Activated CD8-positive, alpha-beta T cell treated with anti-CD3 and anti-CD28 coated beads for 36 hours (primary cell): ENCODE measurements at regions not wholly inside any gene's neighbourhood (a gene's known extent, or its start where the extent isn't known, plus 50 kb on each side); places are given as distances from the start of the nearest gene placed in this dataset.

Source experiments
- ATAC-seq: fragments of 200-7000 bp; cut with Tn5 transposase; one replicate; pipeline ENCODE4 v1.10.0; 2021; ENCODE audit warnings: mild to moderate bottlenecking, moderate library complexity
- CTCF ChIA-PET: fragments of 350-600 bp; sonication (Branson Sonifier 250); formaldehyde crosslinking; loops from one replicate; lab custom pipeline; 2021; ENCODE audit warnings: antibody characterized with exemption; lab: Charles Lee
- POLR2A ChIA-PET: fragments of 350-600 bp; sonication (Branson Sonifier 250); formaldehyde crosslinking; loops from one replicate; lab custom pipeline; 2021; ENCODE audit warnings: antibody characterized with exemption; lab: Charles Lee
- DNase-seq: peaks from one replicate; pipeline ENCODE4 v3.0.0-alpha.2; 2020
- H3K27ac Mint-ChIP-seq: one replicate; pipeline ENCODE4 v1.8.0; 2021; ENCODE audit warnings: mild to moderate bottlenecking, mixed read lengths
- H3K27me3 Mint-ChIP-seq: one replicate; pipeline ENCODE4 v1.8.0; 2021; ENCODE audit warnings: mixed read lengths
- H3K36me3 Mint-ChIP-seq: one replicate; pipeline ENCODE4 v1.8.0; 2021; ENCODE audit warnings: low read depth, mixed read lengths
- H3K4me1 Mint-ChIP-seq: one replicate; pipeline ENCODE4 v1.8.0; 2021; ENCODE audit warnings: low read depth, mixed read lengths
- H3K4me3 Mint-ChIP-seq: one replicate; pipeline ENCODE4 v1.8.0; 2021; ENCODE audit warnings: mild to moderate bottlenecking, moderate library complexity, mixed read lengths
- H3K9me3 Mint-ChIP-seq: one replicate; pipeline ENCODE4 v1.8.0; 2021; ENCODE audit warnings: mixed read lengths
- CTCF ChIP-seq: fragments of 200-600 bp; IDR thresholded peaks from one replicate; pipeline ENCODE4 v1.8.0; 2022; ENCODE audit warnings: antibody characterized with exemption, mild to moderate bottlenecking
- intact Hi-C: fragments of 100-400 bp; cut with micrococcal nuclease; formaldehyde crosslinking; loops from one replicate; pipeline ENCODE4 v1.10.0; 2022

GRCh38 chr16:26348095-26348494 is 656.3 kb downstream of the HS3ST4 start:
- H3K9me3 Mint-ChIP-seq, result peaks cover 3% of the 10 kb centered on the region
- TF ChIP-seq CTCF, result no peak
- H3K27ac Mint-ChIP-seq, result no peak overlapping the region
- H3K4me3 Mint-ChIP-seq, result no peak overlapping the region
- ChIA-PET POLR2A (no interaction called here), CTCF (no interaction called here)
- ATAC-seq (no peak), DNase-seq (no peak)
- no peaks in the 10 kb centered on the region for H3K36me3 Mint-ChIP-seq
- intact Hi-C loops, result no loop called here
- no peaks in the 10 kb centered on the region for H3K4me1 Mint-ChIP-seq
- H3K27me3 Mint-ChIP-seq, result peaks cover 4% of the 10 kb centered on the region

DNA sequence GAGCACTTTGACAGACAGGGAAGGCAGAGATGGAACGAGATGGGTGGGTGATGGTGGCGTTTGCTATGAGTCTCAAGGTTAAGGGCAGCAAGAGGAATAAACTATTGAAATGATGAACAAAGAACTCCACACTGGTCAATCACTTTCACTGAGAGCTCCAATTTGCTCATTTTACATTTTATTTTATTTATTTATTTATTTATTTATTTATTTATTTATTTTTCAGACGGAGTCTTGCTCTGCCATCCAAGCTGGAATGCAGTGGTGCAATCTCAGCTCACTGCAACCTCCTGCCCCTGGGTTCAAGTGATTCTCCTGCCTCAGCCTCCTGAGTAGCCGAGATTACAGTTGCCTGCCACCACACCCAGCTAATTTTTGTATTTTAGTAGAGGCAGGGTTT is 669.1 kb downstream of the HS3ST4 start:
- Mint-ChIP-seq H3K4me3 (no peak overlapping the region), H3K27ac (no peak overlapping the region), H3K4me1 (no peaks in the 10 kb centered on the region), H3K27me3 (peaks cover 3% of the 10 kb centered on the region), H3K36me3 (no peaks in the 10 kb centered on the region), H3K9me3 (peaks cover 1% of the 10 kb centered on the region)
- ChIA-PET POLR2A (no interaction called here), CTCF (no interaction called here)
- ATAC-seq (no peak), DNase-seq (no peak)
- intact Hi-C loops, result no loop called here
- no peak for TF ChIP-seq CTCF

DNA sequence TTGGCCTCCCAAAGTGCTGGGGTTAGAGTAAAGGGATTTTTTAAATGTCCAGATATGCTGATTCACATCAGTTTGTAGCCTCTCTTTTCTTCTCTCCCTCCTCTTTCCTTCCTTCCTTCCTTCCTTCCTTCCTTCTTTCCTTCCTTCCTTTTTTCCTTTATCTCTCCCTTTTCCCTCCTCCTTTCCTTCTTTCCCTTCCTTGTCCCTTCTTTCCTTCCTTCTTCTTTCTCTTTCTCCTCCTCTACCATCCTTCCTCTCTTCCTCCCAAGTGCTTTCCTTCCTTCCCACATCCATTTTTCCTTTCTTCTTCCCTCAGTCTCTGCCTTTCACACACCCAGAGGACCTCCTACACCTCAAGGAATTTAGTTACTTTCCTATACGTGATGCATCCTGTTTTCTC is 671.8 kb downstream of the HS3ST4 start:
- DNase-seq (no peak), ATAC-seq (no peak)
- H3K9me3 Mint-ChIP-seq, result no peaks in the 10 kb centered on the region
- no peak for TF ChIP-seq CTCF
- H3K36me3 Mint-ChIP-seq, result no peaks in the 10 kb centered on the region
- POLR2A ChIA-PET, result no interaction called here
- peaks cover 6% of the 10 kb centered on the region for H3K27me3 Mint-ChIP-seq
- H3K4me1 Mint-ChIP-seq, result no peaks in the 10 kb centered on the region
- H3K27ac Mint-ChIP-seq, result no peak overlapping the region
- no peak overlapping the region for H3K4me3 Mint-ChIP-seq
- intact Hi-C loops, result no loop called here
- CTCF ChIA-PET, result no interaction called here

DNA sequence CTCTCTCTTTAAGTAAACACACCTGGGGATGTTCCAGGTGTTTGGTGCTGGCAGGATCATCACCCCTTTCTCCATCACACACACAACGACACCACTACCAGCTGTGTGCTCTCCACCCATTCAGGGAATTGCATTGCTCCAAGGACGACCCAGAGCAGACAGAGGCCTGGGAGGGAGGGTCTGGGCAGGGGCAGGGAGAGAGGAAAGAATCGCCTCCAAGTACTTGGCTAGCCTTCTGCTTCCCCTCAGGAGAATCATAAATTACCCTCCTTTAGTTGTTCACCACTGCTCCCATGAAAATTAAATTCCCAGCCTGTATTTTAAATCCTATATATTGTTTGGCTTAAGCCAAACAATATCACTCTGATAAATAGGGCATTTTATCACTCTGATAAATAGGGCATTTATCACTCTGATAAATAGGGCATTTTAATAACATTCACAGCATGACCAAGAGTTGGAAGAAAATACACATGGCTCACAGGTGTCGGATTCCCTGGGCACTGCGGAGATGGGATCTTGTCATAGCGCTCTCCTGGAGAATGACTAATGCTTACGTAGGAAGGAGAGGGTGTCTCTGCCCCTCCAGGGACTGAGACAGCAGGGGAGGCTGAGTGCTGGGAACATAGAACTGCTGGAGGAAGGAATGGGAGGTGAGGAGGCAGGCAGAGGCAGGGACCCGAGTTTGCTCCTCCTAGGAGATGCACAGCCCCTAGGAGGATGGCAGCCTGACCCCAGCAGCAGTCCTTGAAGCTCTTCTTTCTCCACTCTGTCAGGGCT is 673.6 kb downstream of the HS3ST4 start:
- H3K9me3 Mint-ChIP-seq, result no peaks in the 10 kb centered on the region
- ATAC-seq (no peak), DNase-seq (no peak)
- intact Hi-C loops, result no loop called here
- POLR2A ChIA-PET, result no interaction called here
- H3K27ac Mint-ChIP-seq, result no peak overlapping the region
- peaks cover 6% of the 10 kb centered on the region for H3K27me3 Mint-ChIP-seq
- no peak for TF ChIP-seq CTCF
- H3K36me3 Mint-ChIP-seq, result no peaks in the 10 kb centered on the region
- H3K4me1 Mint-ChIP-seq, result no peaks in the 10 kb centered on the region
- CTCF ChIA-PET, result no interaction called here
- no peak overlapping the region for H3K4me3 Mint-ChIP-seq

- Mint-ChIP-seq H3K4me3 (no peak overlapping the region), H3K27ac (no peak overlapping the region), H3K36me3 (no peaks in the 10 kb centered on the region), H3K4me1 (no peaks in the 10 kb centered on the region), H3K27me3 (peaks cover 2% of the 10 kb centered on the region), H3K9me3 (no peaks in the 10 kb centered on the region)
- TF ChIP-seq CTCF, result no peak
- DNase-seq (no peak), ATAC-seq (no peak)
- CTCF ChIA-PET, result no interaction called here
- POLR2A ChIA-PET, result no interaction called here
- intact Hi-C loops, result no loop called here
Observed at GRCh38 chr16:26371349-26371869, 679.6 kb downstream of the HS3ST4 start.
